ENCODE measurements at regions not wholly inside any gene's neighbourhood (a gene's known extent, or its start where the extent isn't known, plus 50 kb on each side); places are given as distances from the start of the nearest gene placed in this dataset.

GRCh38 chr4:89398146-89398545 is 90.5 kb upstream of the GPRIN3 start:
- Histone ChIP-seq H3K27ac (no peak overlapping the region), H3K27me3 (no peaks in the 10 kb centered on the region), H3K4me1 (peaks cover 0 to 9% (median 0%) of the 10 kb centered on the region in 12 donors), H3K4me3 (no peak overlapping the region), H3K36me3 (no peaks in the 10 kb centered on the region), H3K9me3 (no peaks in the 10 kb centered on the region)
- intact Hi-C loops (cut with DNase I) = no loop called here
- DNase-seq (no peak), ATAC-seq (no peak)
- TF ChIP-seq CTCF (IDR thresholded peaks at IDR 0.05) = no peak
- TF ChIP-seq POLR2A (IDR thresholded peaks at IDR 0.05) = no peak
- WGBS, 4 donors = 37 to 61% (median 49%) methylated on average over 4 of the region's 4 CpGs

GRCh38 chr4:89397441-89397840 is 89.8 kb upstream of the GPRIN3 start:
- Histone ChIP-seq H3K4me1 (peaks cover 0 to 9% (median 0%) of the 10 kb centered on the region in 12 donors), H3K27me3 (no peaks in the 10 kb centered on the region), H3K4me3 (no peak overlapping the region), H3K36me3 (no peaks in the 10 kb centered on the region), H3K27ac (no peak overlapping the region), H3K9me3 (no peaks in the 10 kb centered on the region)
- DNase-seq (no peak), ATAC-seq (no peak)
- intact Hi-C loops (cut with DNase I) = no loop called here
- no peak for TF ChIP-seq POLR2A (IDR thresholded peaks at IDR 0.05)
- TF ChIP-seq CTCF (IDR thresholded peaks at IDR 0.05) = no peak
- WGBS, 4 donors = 37 to 64% (median 45%) methylated on average over 1 of the region's 1 CpG

GRCh38 chr4:89382439-89382838 is 74.8 kb upstream of the GPRIN3 start:
- Histone ChIP-seq H3K4me1 (no peaks in the 10 kb centered on the region), H3K9me3 (peaks cover 0 to 14% (median 5%) of the 10 kb centered on the region in 12 donors), H3K36me3 (no peaks in the 10 kb centered on the region), H3K27ac (no peak overlapping the region), H3K27me3 (no peaks in the 10 kb centered on the region), H3K4me3 (no peak overlapping the region)
- WGBS, 4 donors = 72 to 97% (median 80%) methylated on average over 2 of the region's 2 CpGs
- ATAC-seq (no peak), DNase-seq (no peak)
- intact Hi-C loops (cut with DNase I) = no loop called here
- TF ChIP-seq POLR2A (IDR thresholded peaks at IDR 0.05) (no peak), CTCF (IDR thresholded peaks at IDR 0.05) (no peak)

GRCh38 chr4:89380980-89381379 is 73.4 kb upstream of the GPRIN3 start:
- no peaks in the 10 kb centered on the region for H3K36me3 ChIP-seq
- H3K27me3 ChIP-seq = no peaks in the 10 kb centered on the region
- no peaks in the 10 kb centered on the region for H3K4me1 ChIP-seq
- intact Hi-C loops (cut with DNase I) = no loop called here
- peaks cover 0 to 14% (median 5%) of the 10 kb centered on the region in 12 donors for H3K9me3 ChIP-seq
- no peak overlapping the region for H3K27ac ChIP-seq
- no peak for DNase-seq
- no peak for ATAC-seq
- TF ChIP-seq CTCF (IDR thresholded peaks at IDR 0.05) = no peak
- no peak for TF ChIP-seq POLR2A (IDR thresholded peaks at IDR 0.05)
- H3K4me3 ChIP-seq = no peak overlapping the region
- WGBS, 4 donors = 66 to 97% (median 89%) methylated on average over 1 of the region's 1 CpG

All from heart left ventricle (tissue), 16 donors.